ENCODE measurements at regions not wholly inside any gene's neighbourhood (a gene's known extent, or its start where the extent isn't known, plus 50 kb on each side); places are given as distances from the start of the nearest gene placed in this dataset.

- TF ChIP-seq CTCF (IDR thresholded peaks at IDR 0.05) = no peak
- TF ChIP-seq POLR2AphosphoS5 (IDR thresholded peaks at IDR 0.05) = no peak
These were observed 649.3 kb upstream of the ADGRL4 start for GRCh38 chr1:79655876-79656275.

Data from sigmoid colon (tissue), 4 donors.